OCI-LY1 (cell line): ENCODE measurements at regions not wholly inside any gene's neighbourhood (a gene's known extent, or its start where the extent isn't known, plus 50 kb on each side); places are given as distances from the start of the nearest gene placed in this dataset.

Source experiments
- H2AFZ ChIP-seq: fragments of 200-600 bp; sonication (generic), shearing (Covaris generic); 2 replicates; pipeline ENCODE4 v1.6.0; 2014; ENCODE audit warnings: antibody characterized with exemption, mild to moderate bottlenecking, low read length
- H3F3A ChIP-seq: fragments of 200-600 bp; sonication (generic), shearing (Covaris generic); 2 replicates; pipeline ENCODE4 v1.6.0; 2014; ENCODE audit warnings: mild to moderate bottlenecking, antibody characterized with exemption, low read length, moderate library complexity; ENCODE audit not compliant: insufficient read depth
- H3K27ac ChIP-seq: fragments of 200-600 bp; sonication (generic); 2 replicates; pipeline ENCODE4 v1.5.1; 2014; ENCODE audit warnings: low read length, mixed run types, mild to moderate bottlenecking, low read depth; ENCODE audit not compliant: poor library complexity, severe bottlenecking
- H3K27me3 ChIP-seq: fragments of 200-600 bp; sonication (generic); 2 replicates; pipeline ENCODE4 v1.6.0; 2014; ENCODE audit warnings: antibody characterized with exemption, mild to moderate bottlenecking, low read length, moderate library complexity; ENCODE audit not compliant: insufficient read depth
- H3K36me3 ChIP-seq: fragments of 200-600 bp; sonication (generic); 2 replicates; pipeline ENCODE4 v1.6.1; 2014; ENCODE audit warnings: mild to moderate bottlenecking, antibody characterized with exemption, low read length, moderate library complexity, mixed read lengths; ENCODE audit not compliant: insufficient read depth
- H3K4me1 ChIP-seq: fragments of 200-600 bp; sonication (generic); 2 replicates; pipeline ENCODE4 v1.5.1; 2014; ENCODE audit warnings: mild to moderate bottlenecking, low read length, moderate library complexity; ENCODE audit not compliant: insufficient read depth, severe bottlenecking
- H3K4me2 ChIP-seq: fragments of 200-600 bp; sonication (generic), shearing (Covaris generic); 2 replicates; pipeline ENCODE4 v1.6.1; 2014; ENCODE audit warnings: low read length
- H3K4me3 ChIP-seq: fragments of 200-600 bp; sonication (generic); 2 replicates; pipeline ENCODE4 v1.5.1; 2014; ENCODE audit warnings: low read length, low read depth, mild to moderate bottlenecking, mixed read lengths; ENCODE audit not compliant: poor library complexity, severe bottlenecking
- H3K79me2 ChIP-seq: fragments of 200-600 bp; shearing (Covaris generic); 2 replicates; pipeline ENCODE4 v1.6.1; 2016; ENCODE audit warnings: mixed run types, low read length, mixed read lengths; ENCODE audit not compliant: insufficient read depth
- H3K9ac ChIP-seq: fragments of 200-600 bp; sonication (generic), shearing (Covaris generic); 2 replicates; pipeline ENCODE4 v1.6.1; 2014; ENCODE audit warnings: mild to moderate bottlenecking, low read length, mixed read lengths
- H3K9me2 ChIP-seq: fragments of 200-600 bp; sonication (generic), shearing (Covaris generic); 2 replicates; pipeline ENCODE4 v1.6.1; 2014; ENCODE audit warnings: low read depth, mild to moderate bottlenecking, low read length, mixed read lengths
- H3K9me3 ChIP-seq: fragments of 200-600 bp; shearing (Covaris generic); 2 replicates; pipeline ENCODE4 v1.6.1; 2014; ENCODE audit warnings: low read length, mixed read lengths
- H4K20me1 ChIP-seq: fragments of 200-600 bp; sonication (generic), shearing (Covaris generic); 2 replicates; pipeline ENCODE4 v1.6.0; 2016; ENCODE audit warnings: mild to moderate bottlenecking, low read length; ENCODE audit not compliant: insufficient read depth
- EZH2 ChIP-seq: fragments of 200-600 bp; sonication (generic), shearing (Covaris generic); IDR thresholded peaks from 2 replicates; pipeline ENCODE4 v1.8.0; 2017; ENCODE audit warnings: borderline replicate concordance, mixed run types, mild to moderate bottlenecking, antibody characterized with exemption, low read length, moderate library complexity, mixed read lengths
- TF ChIP-seq, protein P1 (sequence below): fragments of 200-600 bp; sonication (generic), shearing (Covaris generic); IDR thresholded peaks from 2 replicates; pipeline ENCODE4 v1.5.1; 2017; ENCODE audit warnings: mild to moderate bottlenecking, antibody characterized with exemption, low read length, moderate library complexity, mixed read lengths

DNA sequence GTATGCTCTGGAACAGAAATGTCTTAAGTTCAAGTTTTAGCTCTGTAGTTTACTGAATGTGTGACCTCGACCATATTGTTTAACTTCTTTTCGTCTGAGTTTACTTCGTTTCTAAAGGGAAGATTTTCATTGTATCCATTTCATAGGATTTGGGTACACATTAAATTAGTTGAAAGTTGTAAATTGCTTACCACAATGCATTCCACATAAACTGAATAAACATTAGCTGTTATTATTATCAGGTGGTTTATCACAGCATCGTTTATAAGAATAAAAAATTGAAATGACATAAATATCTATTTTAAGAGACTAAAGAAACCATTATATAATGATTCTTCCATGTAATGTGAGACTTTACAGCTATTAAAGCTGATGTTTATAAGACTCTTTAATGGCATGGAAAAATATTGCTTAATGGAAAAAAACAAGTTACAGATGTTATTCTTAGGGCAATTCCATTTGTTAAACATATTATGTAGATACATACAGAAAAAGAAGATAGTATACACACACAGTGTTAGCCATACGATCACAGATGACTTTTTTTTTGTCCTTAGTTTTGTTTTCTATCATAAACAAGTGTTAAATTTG lies 342.3 kb upstream of the SGO1 start:
- no peak for TF ChIP-seq EZH2
- TF ChIP-seq, protein P1, sequence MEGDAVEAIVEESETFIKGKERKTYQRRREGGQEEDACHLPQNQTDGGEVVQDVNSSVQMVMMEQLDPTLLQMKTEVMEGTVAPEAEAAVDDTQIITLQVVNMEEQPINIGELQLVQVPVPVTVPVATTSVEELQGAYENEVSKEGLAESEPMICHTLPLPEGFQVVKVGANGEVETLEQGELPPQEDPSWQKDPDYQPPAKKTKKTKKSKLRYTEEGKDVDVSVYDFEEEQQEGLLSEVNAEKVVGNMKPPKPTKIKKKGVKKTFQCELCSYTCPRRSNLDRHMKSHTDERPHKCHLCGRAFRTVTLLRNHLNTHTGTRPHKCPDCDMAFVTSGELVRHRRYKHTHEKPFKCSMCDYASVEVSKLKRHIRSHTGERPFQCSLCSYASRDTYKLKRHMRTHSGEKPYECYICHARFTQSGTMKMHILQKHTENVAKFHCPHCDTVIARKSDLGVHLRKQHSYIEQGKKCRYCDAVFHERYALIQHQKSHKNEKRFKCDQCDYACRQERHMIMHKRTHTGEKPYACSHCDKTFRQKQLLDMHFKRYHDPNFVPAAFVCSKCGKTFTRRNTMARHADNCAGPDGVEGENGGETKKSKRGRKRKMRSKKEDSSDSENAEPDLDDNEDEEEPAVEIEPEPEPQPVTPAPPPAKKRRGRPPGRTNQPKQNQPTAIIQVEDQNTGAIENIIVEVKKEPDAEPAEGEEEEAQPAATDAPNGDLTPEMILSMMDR: no peak
- Histone ChIP-seq H3K27ac (no peak overlapping the region), H4K20me1 (no peaks in the 10 kb centered on the region), H3K9ac (no peak overlapping the region), H3K4me3 (no peak overlapping the region), H3K9me3 (no peaks in the 10 kb centered on the region), H3K27me3 (no peaks in the 10 kb centered on the region), H3K36me3 (no peaks in the 10 kb centered on the region), H3K79me2 (no peaks in the 10 kb centered on the region), H3K4me1 (no peaks in the 10 kb centered on the region), H3K4me2 (no peak overlapping the region), H3F3A (no peaks in the 10 kb centered on the region), H3K9me2 (no peaks in the 10 kb centered on the region), H2AFZ (no peak overlapping the region)

DNA sequence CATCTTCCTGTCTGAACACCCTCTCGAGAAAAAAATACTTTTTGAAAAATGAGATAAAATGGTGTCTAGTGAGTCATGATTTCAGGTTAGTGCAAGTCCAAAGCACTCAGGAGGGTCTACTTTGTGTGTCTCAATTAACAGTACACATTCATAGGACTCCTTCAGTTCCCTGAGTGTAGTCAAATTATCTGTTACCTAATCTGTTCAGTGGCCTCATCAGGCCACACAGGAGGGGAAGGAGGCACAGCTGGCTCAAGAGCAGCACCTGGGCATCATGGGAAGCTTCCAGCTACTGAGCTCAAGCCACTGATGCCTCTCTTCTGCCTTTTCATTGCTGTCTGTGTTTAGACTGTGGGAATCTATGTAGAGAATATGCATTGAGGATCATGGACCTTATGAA lies 341.4 kb upstream of the SGO1 start:
- H3K9me3 ChIP-seq: no peaks in the 10 kb centered on the region
- no peaks in the 10 kb centered on the region for H3K79me2 ChIP-seq
- TF ChIP-seq, protein P1: no peak
- no peak for TF ChIP-seq EZH2
- H3K27ac ChIP-seq: no peak overlapping the region
- no peak overlapping the region for H3K4me3 ChIP-seq
- no peaks in the 10 kb centered on the region for H4K20me1 ChIP-seq
- no peaks in the 10 kb centered on the region for H3F3A ChIP-seq
- H3K9ac ChIP-seq: no peak overlapping the region
- H3K36me3 ChIP-seq: no peaks in the 10 kb centered on the region
- no peaks in the 10 kb centered on the region for H3K4me1 ChIP-seq
- H3K9me2 ChIP-seq: no peaks in the 10 kb centered on the region
- H2AFZ ChIP-seq: no peak overlapping the region
- H3K4me2 ChIP-seq: no peak overlapping the region
- H3K27me3 ChIP-seq: no peaks in the 10 kb centered on the region

DNA sequence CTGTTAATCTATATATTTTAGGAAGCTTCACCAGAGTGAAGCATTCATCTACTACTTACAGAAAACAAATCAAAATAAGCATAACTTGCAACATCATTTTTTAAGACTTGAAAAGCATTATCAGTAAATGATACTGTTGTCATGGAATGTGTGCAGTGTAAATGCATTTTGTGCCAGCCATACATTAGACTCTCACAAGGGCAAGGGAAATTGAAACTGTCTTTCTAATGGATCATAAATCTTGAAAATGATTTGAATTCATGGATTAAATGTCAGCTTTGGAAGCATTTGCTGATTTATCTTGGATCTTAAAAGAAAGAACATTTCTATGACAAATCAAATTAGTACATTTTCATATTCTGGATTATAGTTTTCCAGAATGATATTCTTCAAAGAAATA lies 338.3 kb upstream of the SGO1 start:
- H2AFZ ChIP-seq: no peak overlapping the region
- H3K36me3 ChIP-seq: no peaks in the 10 kb centered on the region
- H3F3A ChIP-seq: no peaks in the 10 kb centered on the region
- H3K27me3 ChIP-seq: no peaks in the 10 kb centered on the region
- no peaks in the 10 kb centered on the region for H3K4me1 ChIP-seq
- H3K4me2 ChIP-seq: no peak overlapping the region
- TF ChIP-seq, protein P1: no peak
- TF ChIP-seq EZH2: no peak
- no peak overlapping the region for H3K27ac ChIP-seq
- H3K9me3 ChIP-seq: no peaks in the 10 kb centered on the region
- no peaks in the 10 kb centered on the region for H3K79me2 ChIP-seq
- no peaks in the 10 kb centered on the region for H4K20me1 ChIP-seq
- no peak overlapping the region for H3K9ac ChIP-seq
- no peaks in the 10 kb centered on the region for H3K9me2 ChIP-seq
- no peak overlapping the region for H3K4me3 ChIP-seq
